GM19467 (cell line): ENCODE measurements at regions not wholly inside any gene's neighbourhood (a gene's known extent, or its start where the extent isn't known, plus 50 kb on each side); places are given as distances from the start of the nearest gene placed in this dataset.

Experiments used
- ATAC-seq: cut with Tn5 transposase; IDR thresholded peaks from one replicate; pipeline ENCODE4 v1.9.1; 2021; ENCODE audit warnings: mild to moderate bottlenecking, moderate library complexity; ENCODE audit not compliant: unreplicated experiment

GRCh38 chr3:43155464-43156121, 49.7 kb upstream of the POMGNT2 start:
- ATAC-seq: no peak
